OCI-LY7 (cell line): ENCODE measurements at regions not wholly inside any gene's neighbourhood (a gene's known extent, or its start where the extent isn't known, plus 50 kb on each side); places are given as distances from the start of the nearest gene placed in this dataset.

Experiments
- CTCF ChIP-seq: fragments of 200-600 bp; sonication (generic); conservative IDR thresholded peaks from 2 replicates; pipeline ENCODE4 v1.5.1; 2014; ENCODE audit warnings: mild to moderate bottlenecking, antibody characterized with exemption, low read length, moderate library complexity, mixed read lengths
- EZH2phosphoT487 ChIP-seq: fragments of 200-600 bp; sonication (generic); IDR thresholded peaks from 2 replicates; pipeline ENCODE4 v1.6.1; 2018; ENCODE audit warnings: low read depth, borderline replicate concordance, mild to moderate bottlenecking, mixed run types, antibody characterized with exemption, low read length, moderate library complexity, mixed read lengths

GRCh38 chr7:356087-356486, 66.1 kb downstream of the FOXL3 start:
- TF ChIP-seq CTCF (no peak), EZH2phosphoT487 (no peak)
